ENCODE measurements at regions not wholly inside any gene's neighbourhood (a gene's known extent, or its start where the extent isn't known, plus 50 kb on each side); places are given as distances from the start of the nearest gene placed in this dataset.

GRCh38 chr5:82832445-82832844 is 244.7 kb downstream of the TMEM167A start (continued):
- TF ChIP-seq ZBTB40 (IDR thresholded peaks at IDR 0.05) (no peak), ZBTB40 (CRISPR knock-in tag; IDR thresholded peaks at IDR 0.05) (no peak), ZNF572 (CRISPR knock-in tag; IDR thresholded peaks at IDR 0.05) (no peak), MBD4 (IDR thresholded peaks at IDR 0.05; ENCODE audit: borderline replicate concordance, low read length) (no peak)

- no peaks in the 10 kb centered on the region for H3K4me1 ChIP-seq (ENCODE audit: insufficient read depth, low read length)
- no TSS peak for BruUV-seq (replicated peaks)
- no peak overlapping the region for H3K9ac ChIP-seq (ENCODE audit: insufficient read depth, low read depth, low read length)
- no peak overlapping the region for H2AFZ ChIP-seq (ENCODE audit: low read length)
- H3K27ac ChIP-seq (ENCODE audit: extremely low read length, insufficient read depth, low read length) = no peak overlapping the region
- DNase-seq (ENCODE audit: low spot score) (no peak), FAIRE-seq (no peak), ATAC-seq (no peak)
- WGBS (ENCODE audit: low lambda C conversion rate) = 57% methylated on average over 3 of the region's 3 CpGs
- ChIA-PET CTCF (ENCODE audit: low intra/inter-chr PET ratio, low total read pairs) (no interaction called here), POLR2A (no interaction called here)
- no peak overlapping the region for H3K4me2 ChIP-seq (ENCODE audit: low read depth, low read length)
- H3K9me3 ChIP-seq (ENCODE audit: low read length) = no peaks in the 10 kb centered on the region
- H3K79me2 ChIP-seq (ENCODE audit: insufficient read depth, low read length) = no peaks in the 10 kb centered on the region
- H3K27me3 ChIP-seq (ENCODE audit: control insufficient read depth in 1 of 2, insufficient read depth in 2 of 2, low read length in 2 of 2) = no peaks in the 10 kb centered on the region; a peak in 1 of 5 replicates
- in situ Hi-C loops (cut with HindIII; ENCODE audit: extremely low pct_ligation_motif_present, low pct_unique_long_range_greater_than_20kb) (no loop called here), intact Hi-C loops (cut with micrococcal nuclease; ENCODE audit: unreplicated experiment) (no loop called here)
- H3K36me3 ChIP-seq (replicated peaks in 1 of 2; ENCODE audit: control insufficient read depth in 1 of 2, insufficient read depth in 2 of 2, low read length in 2 of 2) = no peaks in the 10 kb centered on the region
- no peak overlapping the region for H3K4me3 ChIP-seq (replicated peaks in 1 of 3; ENCODE audit: insufficient read depth in 1 of 3, low read depth in 2 of 3, low read length in 3 of 3)
- H4K20me1 ChIP-seq (ENCODE audit: insufficient read depth, low read length) = no peaks in the 10 kb centered on the region
- TF ChIP-seq ZNF33A (CRISPR knock-in tag; IDR thresholded peaks at IDR 0.05; ENCODE audit: borderline replicate concordance) (no peak), ZBTB21 (CRISPR knock-in tag; IDR thresholded peaks at IDR 0.05) (no peak), JDP2 (CRISPR knock-in tag; IDR thresholded peaks at IDR 0.05; ENCODE audit: borderline replicate concordance) (no peak), NONO (IDR thresholded peaks at IDR 0.05) (no peak), NONO (CRISPR knock-in tag; conservative IDR thresholded peaks at IDR 0.05) (no peak), ELK4 (CRISPR knock-in tag; IDR thresholded peaks at IDR 0.05; ENCODE audit: borderline replicate concordance) (no peak), GMEB1 (CRISPR knock-in tag; IDR thresholded peaks at IDR 0.05; ENCODE audit: borderline replicate concordance) (no peak), MXD1 (CRISPR knock-in tag; IDR thresholded peaks at IDR 0.05) (no peak)
Observed at GRCh38 chr5:82828211-82828610, 249.0 kb downstream of the TMEM167A start.

All from HepG2 (cell line).